ENCODE measurements at regions not wholly inside any gene's neighbourhood (a gene's known extent, or its start where the extent isn't known, plus 50 kb on each side); places are given as distances from the start of the nearest gene placed in this dataset.

- Histone ChIP-seq H3K9ac (ENCODE audit: low read depth in 1 of 2, low read length in 2 of 2) (no peak overlapping the region), H3K4me3 (ENCODE audit: low read depth in 1 of 3, low read length in 3 of 3) (no peak overlapping the region), H3K4me1 (ENCODE audit: control insufficient read depth in 4 of 4, insufficient read depth in 4 of 4, low read length in 3 of 4) (peaks cover 0 to 3% (median 0%) of the 10 kb centered on the region in 4 donors), H3K27me3 (ENCODE audit: control insufficient read depth in 4 of 4, insufficient read depth in 4 of 4, low read length in 3 of 4) (no peaks in the 10 kb centered on the region), H3K9me3 (ENCODE audit: control insufficient read depth in 4 of 4, low read length in 3 of 4) (peaks cover 0 to 2% (median 0%) of the 10 kb centered on the region in 4 donors), H3K36me3 (ENCODE audit: control insufficient read depth in 4 of 4, insufficient read depth in 3 of 4, low read depth in 1 of 4, low read length in 3 of 4) (no peaks in the 10 kb centered on the region), H3K27ac (ENCODE audit: low read depth in 1 of 2, low read length in 2 of 2) (no peak overlapping the region)
- WGBS = 95% methylated on average over 29 of the region's 29 CpGs
- no peak for DNase-seq (ENCODE audit: low spot score)
- TF ChIP-seq NR2F2 (IDR thresholded peaks at IDR 0.05) (no peak), HNF4A (conservative IDR thresholded peaks at IDR 0.05) (no peak), ATF3 (IDR thresholded peaks at IDR 0.05) (no peak), ZBTB33 (IDR thresholded peaks at IDR 0.05) (no peak), HNF4G (IDR thresholded peaks at IDR 0.05) (no peak), TAF1 (conservative IDR thresholded peaks at IDR 0.05) (no peak), EGR1 (IDR thresholded peaks at IDR 0.05; ENCODE audit: low read depth in 2 of 2) (no peak), RAD21 (IDR thresholded peaks at IDR 0.05) (no peak), RXRA (IDR thresholded peaks at IDR 0.05) (no peak)
- TF ChIP-seq, protein P1, sequence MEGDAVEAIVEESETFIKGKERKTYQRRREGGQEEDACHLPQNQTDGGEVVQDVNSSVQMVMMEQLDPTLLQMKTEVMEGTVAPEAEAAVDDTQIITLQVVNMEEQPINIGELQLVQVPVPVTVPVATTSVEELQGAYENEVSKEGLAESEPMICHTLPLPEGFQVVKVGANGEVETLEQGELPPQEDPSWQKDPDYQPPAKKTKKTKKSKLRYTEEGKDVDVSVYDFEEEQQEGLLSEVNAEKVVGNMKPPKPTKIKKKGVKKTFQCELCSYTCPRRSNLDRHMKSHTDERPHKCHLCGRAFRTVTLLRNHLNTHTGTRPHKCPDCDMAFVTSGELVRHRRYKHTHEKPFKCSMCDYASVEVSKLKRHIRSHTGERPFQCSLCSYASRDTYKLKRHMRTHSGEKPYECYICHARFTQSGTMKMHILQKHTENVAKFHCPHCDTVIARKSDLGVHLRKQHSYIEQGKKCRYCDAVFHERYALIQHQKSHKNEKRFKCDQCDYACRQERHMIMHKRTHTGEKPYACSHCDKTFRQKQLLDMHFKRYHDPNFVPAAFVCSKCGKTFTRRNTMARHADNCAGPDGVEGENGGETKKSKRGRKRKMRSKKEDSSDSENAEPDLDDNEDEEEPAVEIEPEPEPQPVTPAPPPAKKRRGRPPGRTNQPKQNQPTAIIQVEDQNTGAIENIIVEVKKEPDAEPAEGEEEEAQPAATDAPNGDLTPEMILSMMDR (IDR thresholded peaks at IDR 0.05; ENCODE audit: low read depth, low read length, missing input control) = no peak
- TF ChIP-seq, protein P2, sequence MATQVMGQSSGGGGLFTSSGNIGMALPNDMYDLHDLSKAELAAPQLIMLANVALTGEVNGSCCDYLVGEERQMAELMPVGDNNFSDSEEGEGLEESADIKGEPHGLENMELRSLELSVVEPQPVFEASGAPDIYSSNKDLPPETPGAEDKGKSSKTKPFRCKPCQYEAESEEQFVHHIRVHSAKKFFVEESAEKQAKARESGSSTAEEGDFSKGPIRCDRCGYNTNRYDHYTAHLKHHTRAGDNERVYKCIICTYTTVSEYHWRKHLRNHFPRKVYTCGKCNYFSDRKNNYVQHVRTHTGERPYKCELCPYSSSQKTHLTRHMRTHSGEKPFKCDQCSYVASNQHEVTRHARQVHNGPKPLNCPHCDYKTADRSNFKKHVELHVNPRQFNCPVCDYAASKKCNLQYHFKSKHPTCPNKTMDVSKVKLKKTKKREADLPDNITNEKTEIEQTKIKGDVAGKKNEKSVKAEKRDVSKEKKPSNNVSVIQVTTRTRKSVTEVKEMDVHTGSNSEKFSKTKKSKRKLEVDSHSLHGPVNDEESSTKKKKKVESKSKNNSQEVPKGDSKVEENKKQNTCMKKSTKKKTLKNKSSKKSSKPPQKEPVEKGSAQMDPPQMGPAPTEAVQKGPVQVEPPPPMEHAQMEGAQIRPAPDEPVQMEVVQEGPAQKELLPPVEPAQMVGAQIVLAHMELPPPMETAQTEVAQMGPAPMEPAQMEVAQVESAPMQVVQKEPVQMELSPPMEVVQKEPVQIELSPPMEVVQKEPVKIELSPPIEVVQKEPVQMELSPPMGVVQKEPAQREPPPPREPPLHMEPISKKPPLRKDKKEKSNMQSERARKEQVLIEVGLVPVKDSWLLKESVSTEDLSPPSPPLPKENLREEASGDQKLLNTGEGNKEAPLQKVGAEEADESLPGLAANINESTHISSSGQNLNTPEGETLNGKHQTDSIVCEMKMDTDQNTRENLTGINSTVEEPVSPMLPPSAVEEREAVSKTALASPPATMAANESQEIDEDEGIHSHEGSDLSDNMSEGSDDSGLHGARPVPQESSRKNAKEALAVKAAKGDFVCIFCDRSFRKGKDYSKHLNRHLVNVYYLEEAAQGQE (IDR thresholded peaks at IDR 0.05) = no peak
These were observed 52.3 kb upstream of the ZNF33B start for GRCh38 chr10:42690449-42691360.

GRCh38 chr10:42691361-42692120 lies 53.2 kb upstream of the ZNF33B start:
- Histone ChIP-seq H3K27me3 (ENCODE audit: control insufficient read depth in 4 of 4, insufficient read depth in 4 of 4, low read length in 3 of 4) (no peaks in the 10 kb centered on the region), H3K36me3 (ENCODE audit: control insufficient read depth in 4 of 4, insufficient read depth in 3 of 4, low read depth in 1 of 4, low read length in 3 of 4) (no peaks in the 10 kb centered on the region), H3K9me3 (ENCODE audit: control insufficient read depth in 4 of 4, low read length in 3 of 4) (peaks cover 0 to 2% (median 0%) of the 10 kb centered on the region in 4 donors), H3K4me1 (ENCODE audit: control insufficient read depth in 4 of 4, insufficient read depth in 4 of 4, low read length in 3 of 4) (peaks cover 0 to 3% (median 0%) of the 10 kb centered on the region in 4 donors), H3K27ac (ENCODE audit: low read depth in 1 of 2, low read length in 2 of 2) (no peak overlapping the region), H3K4me3 (ENCODE audit: low read depth in 1 of 3, low read length in 3 of 3) (no peak overlapping the region), H3K9ac (ENCODE audit: low read depth in 1 of 2, low read length in 2 of 2) (no peak overlapping the region)
- no peak for DNase-seq (ENCODE audit: low spot score)
- TF ChIP-seq RAD21 (IDR thresholded peaks at IDR 0.05) = no peak
- TF ChIP-seq FOXA2 (IDR thresholded peaks at IDR 0.05) = no peak
- TF ChIP-seq HNF4A (conservative IDR thresholded peaks at IDR 0.05) = no peak
- no peak for TF ChIP-seq HNF4G (IDR thresholded peaks at IDR 0.05)
- TF ChIP-seq GABPA (IDR thresholded peaks at IDR 0.05 in 1 of 2, conservative IDR thresholded peaks at IDR 0.05 in 1 of 2) = no peak
- TF ChIP-seq, protein P2 (IDR thresholded peaks at IDR 0.05) = no peak
- no peak for TF ChIP-seq SP1 (IDR thresholded peaks at IDR 0.05)
- 95% methylated on average over 25 of the region's 25 CpGs for WGBS

All from liver (tissue), 8 donors.